IMR-90 (cell line): ENCODE measurements at regions not wholly inside any gene's neighbourhood (a gene's known extent, or its start where the extent isn't known, plus 50 kb on each side); places are given as distances from the start of the nearest gene placed in this dataset.

ENCODE experiments used
- ATAC-seq: fragments of 200-7000 bp; cut with Tn5 transposase; 2 replicates; pipeline ENCODE4 v1.9.1; 2020; ENCODE audit warnings: low read depth, mild to moderate bottlenecking, moderate library complexity
- BruUV-seq: library from RNA; stranded (reverse); fragments of 400-500 nt; replicated peaks from 2 replicates; lab custom pipeline; 2021; lab: Mats Ljungman, UMichigan
- CTCF ChIA-PET: fragments of 300-600 bp; formaldehyde crosslinking; extraction: SDS; loops from one replicate; lab custom pipeline; 2021; ENCODE audit warnings: antibody characterized with exemption; lab: Yijun Ruan, JAX
- POLR2A ChIA-PET: fragments of 300-600 bp; sonication (Branson Sonifier 250); formaldehyde crosslinking; loops from one replicate; lab custom pipeline; 2022; ENCODE audit warnings: antibody characterized with exemption; ENCODE audit not compliant: unreplicated experiment; lab: Charles Lee
- DNase-seq: peaks from one replicate; pipeline ENCODE4 v3.0.0; 2013
- H2AFZ ChIP-seq: replicated peaks from 2 replicates; pipeline ENCODE3; 2013; ENCODE audit warnings: low read length, mild to moderate bottlenecking; ENCODE audit not compliant: poor library complexity
- H2AK5ac ChIP-seq: 2 replicates; pipeline ENCODE4 v1.6.1; 2013; ENCODE audit warnings: low read depth, low read length, inconsistent platforms
- H2AK9ac ChIP-seq: replicated peaks from 2 replicates; pipeline ENCODE3; 2013; ENCODE audit warnings: mild to moderate bottlenecking, low read depth, low read length, moderate library complexity; ENCODE audit not compliant: poor library complexity
- H2BK120ac ChIP-seq: 2 replicates; pipeline ENCODE4 v1.6.1; 2013; ENCODE audit warnings: low read depth, low read length, inconsistent platforms
- H2BK15ac ChIP-seq: 3 replicates; pipeline ENCODE4 v1.6.1; 2013; ENCODE audit warnings: low read depth, low read length, inconsistent platforms
- H2BK20ac ChIP-seq: 2 replicates; pipeline ENCODE4 v1.6.1; 2013; ENCODE audit warnings: low read depth, mild to moderate bottlenecking, inconsistent platforms, low read length, moderate library complexity
- H2BK5ac ChIP-seq: 2 replicates; pipeline ENCODE4 v1.6.1; 2013; ENCODE audit warnings: mild to moderate bottlenecking, low read depth, low read length, inconsistent platforms; ENCODE audit not compliant: poor library complexity, severe bottlenecking
- H3K14ac ChIP-seq: replicated peaks from 2 replicates; pipeline ENCODE4 v1.6.1; 2013; ENCODE audit warnings: low read depth, low read length, inconsistent platforms
- H3K18ac ChIP-seq: 2 replicates; pipeline ENCODE4 v1.6.1; 2013; ENCODE audit warnings: low read depth, low read length, control low read depth
- H3K23ac ChIP-seq: 2 replicates; pipeline ENCODE4 v1.6.1; 2013; ENCODE audit warnings: low read depth, low read length, inconsistent platforms
- H3K27ac ChIP-seq: 2 replicates; pipeline ENCODE4 v1.5.1; 2013; ENCODE audit warnings: mild to moderate bottlenecking, control low read depth, low read length; ENCODE audit not compliant: insufficient read depth
- H3K27me3 ChIP-seq: 2 replicates; pipeline ENCODE4 v1.6.1; 2013; ENCODE audit warnings: low read length; ENCODE audit not compliant: control insufficient read depth, insufficient read depth
- H3K36me3 ChIP-seq: 2 replicates; pipeline ENCODE4 v1.6.1; 2013; ENCODE audit warnings: low read length, mixed read lengths; ENCODE audit not compliant: control insufficient read depth, insufficient read depth
- H3K4ac ChIP-seq: 2 replicates; pipeline ENCODE4 v1.6.1; 2013; ENCODE audit warnings: low read depth, low read length, inconsistent platforms
- H3K4me1 ChIP-seq: 2 replicates; pipeline ENCODE4 v1.6.1; 2013; ENCODE audit warnings: low read length, mixed read lengths; ENCODE audit not compliant: control insufficient read depth, insufficient read depth
- H3K4me2 ChIP-seq: 2 replicates; pipeline ENCODE4 v1.6.1; 2013; ENCODE audit warnings: low read depth, mild to moderate bottlenecking, control low read depth, low read length, moderate library complexity
- H3K4me3 ChIP-seq: 2 replicates; pipeline ENCODE4 v1.5.1; 2013; ENCODE audit warnings: low read depth, mild to moderate bottlenecking, control low read depth, low read length, moderate library complexity; ENCODE audit not compliant: insufficient read depth
- H3K56ac ChIP-seq: 2 replicates; pipeline ENCODE4 v1.6.1; 2013; ENCODE audit warnings: low read length, inconsistent platforms; ENCODE audit not compliant: insufficient read depth; ENCODE audit errors: extremely low read depth
- H3K79me1 ChIP-seq, 2 experiments: 2 replicates each; pipeline ENCODE4 v1.6.1; 2013; ENCODE audit warnings: low read length in 2 of 2, inconsistent platforms in 1 of 2, low read depth in 1 of 2
- H3K9ac ChIP-seq: 2 replicates; pipeline ENCODE4 v1.6.1; 2013; ENCODE audit warnings: low read depth, low read length, control low read depth
- H3K9me1 ChIP-seq: 2 replicates; pipeline ENCODE4 v1.6.1; 2013; ENCODE audit warnings: low read length, inconsistent platforms; ENCODE audit not compliant: insufficient read depth
- H3K9me3 ChIP-seq: 2 replicates; pipeline ENCODE4 v1.6.1; 2013; ENCODE audit warnings: low read length; ENCODE audit not compliant: control insufficient read depth, insufficient read depth
- H4K20me1 ChIP-seq: 2 replicates; pipeline ENCODE4 v1.6.1; 2013; ENCODE audit warnings: low read length, inconsistent platforms; ENCODE audit not compliant: insufficient read depth
- H4K5ac ChIP-seq: 2 replicates; pipeline ENCODE4 v1.6.1; 2013; ENCODE audit warnings: mild to moderate bottlenecking, low read depth, low read length, control low read depth
- H4K8ac ChIP-seq, 2 experiments: 2 replicates each; pipeline ENCODE4 v1.6.1; 2013; ENCODE audit warnings: low read depth in 2 of 2, low read length in 2 of 2, control low read depth in 1 of 2, inconsistent platforms in 1 of 2
- H4K91ac ChIP-seq: 2 replicates; pipeline ENCODE4 v1.6.1; 2013; ENCODE audit warnings: low read depth, low read length, inconsistent platforms; ENCODE audit not compliant: insufficient read depth
- CTCF ChIP-seq: conservative IDR thresholded peaks from 2 replicates; pipeline ENCODE4 v1.5.1; 2012; ENCODE audit warnings: mild to moderate bottlenecking, low read depth, low read length, improper control_type of control experiment
- RAD21 ChIP-seq: IDR thresholded peaks from 2 replicates; pipeline ENCODE4 v1.6.1; 2012; ENCODE audit warnings: low read length, improper control_type of control experiment
- RFX5 ChIP-seq: IDR thresholded peaks from 2 replicates; pipeline ENCODE4 v1.8.0; 2012; ENCODE audit warnings: low read depth, mild to moderate bottlenecking, low read length, moderate library complexity
- SMC3 ChIP-seq: fragments of 150-350 bp; IDR thresholded peaks from 2 replicates; pipeline ENCODE4 v1.6.1; 2016; ENCODE audit warnings: low read depth, mild to moderate bottlenecking, antibody characterized with exemption, low read length, moderate library complexity
- WGBS, 2 experiments: methylation state at CpG; one replicate each; pipeline versions ENCODE4 v1.1.5 to v1.1.7; 2013; ENCODE audit warnings: missing lambda C conversion rate in 2 of 2; ENCODE audit not compliant: insufficient read length in 1 of 2; ENCODE audit errors: extremely low coverage in 2 of 2; 5-methylcytosine and 5-hydroxymethylcytosine counted together
- dilution Hi-C: fragments of 300-500 bp; cut with HindIII; formaldehyde crosslinking; loops from one replicate; pipeline ENCODE4 v1.14.3; 2018; ENCODE audit warnings: low sequenced_read_pairs; ENCODE audit not compliant: unreplicated experiment
- in situ Hi-C: fragments of 300-500 bp; cut with MboI; formaldehyde crosslinking; loops from 3 replicates; pipeline ENCODE4 v1.14.3; 2019; ENCODE audit warnings: low sequenced_read_pairs, inconsistent platforms, mixed read lengths
- intact Hi-C: fragments of 100-400 bp; cut with micrococcal nuclease; formaldehyde crosslinking; loops from 2 replicates; pipeline ENCODE4 v1.10.0; 2022

- BruUV-seq = no TSS peak
- H3K9me1 ChIP-seq = no peaks in the 10 kb centered on the region
- no peaks in the 10 kb centered on the region for H3K4me1 ChIP-seq
- WGBS, 2 experiments = no CpG with 5 or more reads among the region's 6 CpGs
- DNase-seq (peak; percentile 22), ATAC-seq (no peak)
- H4K8ac ChIP-seq = no peak overlapping the region
- no peak overlapping the region for H2AFZ ChIP-seq
- no peak overlapping the region; the same call in 1 of the 2 replicates for H3K4me2 ChIP-seq
- ChIA-PET POLR2A (no interaction called here), CTCF (interaction anchor here (0.6 to 1.5 kb wide), 8 partner anchors 11 to 1183 kb away, joined by 3 to 9 read pairs (median 5); no protein-coding TSS in a partner anchor)
- peak overlapping the region; percentile 82; the same call in 1 of the 2 replicates for H4K5ac ChIP-seq
- intact Hi-C loops = loop anchor here (1.0 to 10.0 kb wide), 2 partner anchors 187 to 248 kb away; no protein-coding TSS in a partner anchor
- no peak overlapping the region for H3K4ac ChIP-seq
- H3K4me3 ChIP-seq = no peak overlapping the region
- no peak overlapping the region for H3K56ac ChIP-seq
- H3K27ac ChIP-seq = no peak overlapping the region
- H3K79me1 ChIP-seq = no peaks in the 10 kb centered on the region
- no peak overlapping the region for H2AK9ac ChIP-seq
- H3K9ac ChIP-seq = no peak overlapping the region; the same call in 1 of the 2 replicates
- H2BK5ac ChIP-seq = no peak overlapping the region
- TF ChIP-seq SMC3 (peak; percentile 43; the same call in 1 of the 2 replicates), RAD21 (peak; percentile 53), CTCF (peak; percentile 50), RFX5 (no peak)
- no peak overlapping the region for H2BK20ac ChIP-seq
- dilution Hi-C loops = no loop called here
- no peak overlapping the region for H2BK15ac ChIP-seq
- H4K91ac ChIP-seq = no peak overlapping the region
- H3K36me3 ChIP-seq = no peaks in the 10 kb centered on the region
- H4K20me1 ChIP-seq = no peaks in the 10 kb centered on the region
- H2BK120ac ChIP-seq = no peak overlapping the region; the same call in 1 of the 2 replicates
- H3K18ac ChIP-seq = peak overlapping the region; percentile 82; the same call in 1 of the 2 replicates
- no peak overlapping the region for H3K14ac ChIP-seq
- H3K23ac ChIP-seq = no peak overlapping the region
- no peaks in the 10 kb centered on the region for H3K9me3 ChIP-seq
- in situ Hi-C loops = loop anchor here (5.0 kb wide), 1 partner anchor 245 kb away; no protein-coding TSS in a partner anchor
- no peaks in the 10 kb centered on the region for H3K27me3 ChIP-seq
- H2AK5ac ChIP-seq = no peak overlapping the region
Measured at GRCh38 chr21:16082038-16082816, 352.4 kb downstream of the USP25 start.
